ENCODE measurements at regions not wholly inside any gene's neighbourhood (a gene's known extent, or its start where the extent isn't known, plus 50 kb on each side); places are given as distances from the start of the nearest gene placed in this dataset.

DNA sequence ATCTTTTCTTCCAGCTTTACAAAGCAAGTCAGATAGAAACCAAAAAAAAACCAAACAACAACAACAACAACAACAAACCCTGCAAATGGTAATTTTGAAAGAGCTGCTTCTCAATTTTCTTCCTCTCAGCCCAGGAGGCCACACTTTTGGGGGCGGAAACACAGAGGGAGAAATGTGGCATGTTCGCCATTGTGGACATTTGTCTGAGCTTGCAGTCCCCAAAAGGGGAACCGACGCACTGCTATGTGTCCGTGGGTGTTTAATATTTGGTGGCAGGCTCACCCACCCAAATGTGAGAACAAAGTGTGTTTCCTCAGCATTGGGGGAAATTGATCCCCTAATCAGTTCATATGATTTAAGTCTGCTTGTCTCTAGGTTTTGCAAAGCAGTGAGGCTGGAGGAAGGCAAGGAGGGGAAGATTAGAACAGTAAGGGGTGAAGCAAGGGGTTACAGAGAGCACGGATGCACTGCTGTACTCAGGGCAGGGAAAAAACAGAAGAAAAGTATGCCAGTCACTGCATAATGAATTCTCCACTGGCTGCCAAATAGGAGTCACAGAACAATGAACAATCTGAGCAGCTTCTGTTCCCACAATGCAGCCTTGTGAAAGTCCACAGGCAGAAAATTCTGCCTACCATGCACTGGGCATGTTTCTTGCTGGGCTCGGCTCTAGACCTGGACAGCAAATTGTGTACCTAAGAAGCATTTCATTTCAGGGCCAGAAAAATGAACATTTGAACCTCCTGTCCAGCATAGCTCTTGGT, 74.7 kb upstream of the GPM6B start:
- H3K4me3 ChIP-seq (ENCODE audit: low read length), result no peak overlapping the region
- H3K4me2 ChIP-seq (ENCODE audit: low read length), result no peak overlapping the region
- no peak overlapping the region for H3K9ac ChIP-seq (ENCODE audit: low read length)
- no peaks in the 10 kb centered on the region for H4K20me1 ChIP-seq (ENCODE audit: insufficient read depth)
- H3F3A ChIP-seq (ENCODE audit: insufficient read depth, low read length, poor library complexity, severe bottlenecking), result no peaks in the 10 kb centered on the region
- no peak overlapping the region for H2AFZ ChIP-seq (ENCODE audit: low read depth, low read length)
- H3K9me3 ChIP-seq (ENCODE audit: low read length), result no peaks in the 10 kb centered on the region
- no peaks in the 10 kb centered on the region for H3K79me2 ChIP-seq (replicated peaks; ENCODE audit: insufficient read depth, low read length)
- no peak overlapping the region for H3K27ac ChIP-seq (ENCODE audit: low read length)
- no peaks in the 10 kb centered on the region for H3K9me2 ChIP-seq (ENCODE audit: insufficient read depth, low read length)
- TF ChIP-seq POLR2AphosphoS5 (IDR thresholded peaks at IDR 0.05), result no peak
- no peak for TF ChIP-seq TAF1 (IDR thresholded peaks at IDR 0.05; ENCODE audit: low read depth)
- TF ChIP-seq MXI1 (conservative IDR thresholded peaks at IDR 0.05; ENCODE audit: poor library complexity, severe bottlenecking), result no peak
- TF ChIP-seq SMC3 (conservative IDR thresholded peaks at IDR 0.05; ENCODE audit: poor library complexity), result no peak
- TF ChIP-seq, protein P1, sequence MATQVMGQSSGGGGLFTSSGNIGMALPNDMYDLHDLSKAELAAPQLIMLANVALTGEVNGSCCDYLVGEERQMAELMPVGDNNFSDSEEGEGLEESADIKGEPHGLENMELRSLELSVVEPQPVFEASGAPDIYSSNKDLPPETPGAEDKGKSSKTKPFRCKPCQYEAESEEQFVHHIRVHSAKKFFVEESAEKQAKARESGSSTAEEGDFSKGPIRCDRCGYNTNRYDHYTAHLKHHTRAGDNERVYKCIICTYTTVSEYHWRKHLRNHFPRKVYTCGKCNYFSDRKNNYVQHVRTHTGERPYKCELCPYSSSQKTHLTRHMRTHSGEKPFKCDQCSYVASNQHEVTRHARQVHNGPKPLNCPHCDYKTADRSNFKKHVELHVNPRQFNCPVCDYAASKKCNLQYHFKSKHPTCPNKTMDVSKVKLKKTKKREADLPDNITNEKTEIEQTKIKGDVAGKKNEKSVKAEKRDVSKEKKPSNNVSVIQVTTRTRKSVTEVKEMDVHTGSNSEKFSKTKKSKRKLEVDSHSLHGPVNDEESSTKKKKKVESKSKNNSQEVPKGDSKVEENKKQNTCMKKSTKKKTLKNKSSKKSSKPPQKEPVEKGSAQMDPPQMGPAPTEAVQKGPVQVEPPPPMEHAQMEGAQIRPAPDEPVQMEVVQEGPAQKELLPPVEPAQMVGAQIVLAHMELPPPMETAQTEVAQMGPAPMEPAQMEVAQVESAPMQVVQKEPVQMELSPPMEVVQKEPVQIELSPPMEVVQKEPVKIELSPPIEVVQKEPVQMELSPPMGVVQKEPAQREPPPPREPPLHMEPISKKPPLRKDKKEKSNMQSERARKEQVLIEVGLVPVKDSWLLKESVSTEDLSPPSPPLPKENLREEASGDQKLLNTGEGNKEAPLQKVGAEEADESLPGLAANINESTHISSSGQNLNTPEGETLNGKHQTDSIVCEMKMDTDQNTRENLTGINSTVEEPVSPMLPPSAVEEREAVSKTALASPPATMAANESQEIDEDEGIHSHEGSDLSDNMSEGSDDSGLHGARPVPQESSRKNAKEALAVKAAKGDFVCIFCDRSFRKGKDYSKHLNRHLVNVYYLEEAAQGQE (IDR thresholded peaks at IDR 0.05; ENCODE audit: borderline replicate concordance), result no peak
- no peak for TF ChIP-seq RAD21 (conservative IDR thresholded peaks at IDR 0.05)
- no peak for TF ChIP-seq EZH2 (IDR thresholded peaks at IDR 0.05; ENCODE audit: borderline replicate concordance, insufficient read depth, low read length, poor library complexity, severe bottlenecking)
- no peak for TF ChIP-seq EP300 (conservative IDR thresholded peaks at IDR 0.05; ENCODE audit: poor library complexity, severe bottlenecking)
- TF ChIP-seq, protein P2, sequence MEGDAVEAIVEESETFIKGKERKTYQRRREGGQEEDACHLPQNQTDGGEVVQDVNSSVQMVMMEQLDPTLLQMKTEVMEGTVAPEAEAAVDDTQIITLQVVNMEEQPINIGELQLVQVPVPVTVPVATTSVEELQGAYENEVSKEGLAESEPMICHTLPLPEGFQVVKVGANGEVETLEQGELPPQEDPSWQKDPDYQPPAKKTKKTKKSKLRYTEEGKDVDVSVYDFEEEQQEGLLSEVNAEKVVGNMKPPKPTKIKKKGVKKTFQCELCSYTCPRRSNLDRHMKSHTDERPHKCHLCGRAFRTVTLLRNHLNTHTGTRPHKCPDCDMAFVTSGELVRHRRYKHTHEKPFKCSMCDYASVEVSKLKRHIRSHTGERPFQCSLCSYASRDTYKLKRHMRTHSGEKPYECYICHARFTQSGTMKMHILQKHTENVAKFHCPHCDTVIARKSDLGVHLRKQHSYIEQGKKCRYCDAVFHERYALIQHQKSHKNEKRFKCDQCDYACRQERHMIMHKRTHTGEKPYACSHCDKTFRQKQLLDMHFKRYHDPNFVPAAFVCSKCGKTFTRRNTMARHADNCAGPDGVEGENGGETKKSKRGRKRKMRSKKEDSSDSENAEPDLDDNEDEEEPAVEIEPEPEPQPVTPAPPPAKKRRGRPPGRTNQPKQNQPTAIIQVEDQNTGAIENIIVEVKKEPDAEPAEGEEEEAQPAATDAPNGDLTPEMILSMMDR (IDR thresholded peaks at IDR 0.05; ENCODE audit: poor library complexity, severe bottlenecking), result no peak
- no peaks in the 10 kb centered on the region for H3K36me3 ChIP-seq (ENCODE audit: insufficient read depth, low read length)
- H3K27me3 ChIP-seq (ENCODE audit: insufficient read depth, low read depth, low read length), result no peaks in the 10 kb centered on the region

DNA sequence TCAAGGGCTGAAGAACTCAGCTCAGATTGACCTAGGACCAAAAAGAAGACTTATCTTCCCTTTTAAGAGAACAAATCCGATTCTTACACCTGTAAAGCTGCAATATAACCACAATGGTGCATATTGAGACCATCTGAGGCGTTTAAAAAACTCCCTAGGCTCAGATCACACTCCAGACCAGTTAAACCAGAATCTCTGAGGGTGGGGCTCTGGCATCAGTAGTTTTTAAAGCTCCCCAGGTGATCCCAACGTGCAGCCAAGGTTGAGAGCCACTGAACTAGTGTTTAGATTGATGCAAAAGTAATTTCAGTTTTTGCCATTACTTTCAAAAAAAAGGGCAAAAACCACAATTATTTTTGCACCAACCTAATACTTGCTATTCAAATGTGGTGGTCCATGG, 73.9 kb upstream of the GPM6B start:
- no peaks in the 10 kb centered on the region for H3K27me3 ChIP-seq (ENCODE audit: insufficient read depth, low read depth, low read length)
- H3F3A ChIP-seq (ENCODE audit: insufficient read depth, low read length, poor library complexity, severe bottlenecking), result no peaks in the 10 kb centered on the region
- H3K4me2 ChIP-seq (ENCODE audit: low read length), result no peak overlapping the region
- no peaks in the 10 kb centered on the region for H4K20me1 ChIP-seq (ENCODE audit: insufficient read depth)
- H2AFZ ChIP-seq (ENCODE audit: low read depth, low read length), result no peak overlapping the region
- H3K79me2 ChIP-seq (replicated peaks; ENCODE audit: insufficient read depth, low read length), result no peaks in the 10 kb centered on the region
- H3K36me3 ChIP-seq (ENCODE audit: insufficient read depth, low read length), result no peaks in the 10 kb centered on the region
- no peak overlapping the region for H3K4me3 ChIP-seq (ENCODE audit: low read length)
- H3K27ac ChIP-seq (ENCODE audit: low read length), result no peak overlapping the region
- no peaks in the 10 kb centered on the region for H3K9me3 ChIP-seq (ENCODE audit: low read length)
- H3K9me2 ChIP-seq (ENCODE audit: insufficient read depth, low read length), result no peaks in the 10 kb centered on the region
- no peak overlapping the region for H3K9ac ChIP-seq (ENCODE audit: low read length)
- no peak for TF ChIP-seq RAD21 (conservative IDR thresholded peaks at IDR 0.05)
- TF ChIP-seq, protein P1 (IDR thresholded peaks at IDR 0.05; ENCODE audit: borderline replicate concordance), result no peak
- TF ChIP-seq EZH2 (IDR thresholded peaks at IDR 0.05; ENCODE audit: borderline replicate concordance, insufficient read depth, low read length, poor library complexity, severe bottlenecking), result no peak
- TF ChIP-seq MXI1 (conservative IDR thresholded peaks at IDR 0.05; ENCODE audit: poor library complexity, severe bottlenecking), result no peak
- no peak for TF ChIP-seq EP300 (conservative IDR thresholded peaks at IDR 0.05; ENCODE audit: poor library complexity, severe bottlenecking)
- TF ChIP-seq SMC3 (conservative IDR thresholded peaks at IDR 0.05; ENCODE audit: poor library complexity), result no peak
- TF ChIP-seq TAF1 (IDR thresholded peaks at IDR 0.05; ENCODE audit: low read depth), result no peak
- no peak for TF ChIP-seq POLR2AphosphoS5 (IDR thresholded peaks at IDR 0.05)
- TF ChIP-seq, protein P2 (IDR thresholded peaks at IDR 0.05; ENCODE audit: poor library complexity, severe bottlenecking), result no peak

Data from neural cell (in vitro differentiated cells).